NCI-H748 (cell line): ENCODE measurements at regions not wholly inside any gene's neighbourhood (a gene's known extent, or its start where the extent isn't known, plus 50 kb on each side); places are given as distances from the start of the nearest gene placed in this dataset.

ENCODE experiments used
- DNase-seq: peaks from one replicate; lab custom pipeline; 2025; ENCODE audit not compliant: unreplicated experiment; lab: John Stamatoyannopoulos, UW

DNA sequence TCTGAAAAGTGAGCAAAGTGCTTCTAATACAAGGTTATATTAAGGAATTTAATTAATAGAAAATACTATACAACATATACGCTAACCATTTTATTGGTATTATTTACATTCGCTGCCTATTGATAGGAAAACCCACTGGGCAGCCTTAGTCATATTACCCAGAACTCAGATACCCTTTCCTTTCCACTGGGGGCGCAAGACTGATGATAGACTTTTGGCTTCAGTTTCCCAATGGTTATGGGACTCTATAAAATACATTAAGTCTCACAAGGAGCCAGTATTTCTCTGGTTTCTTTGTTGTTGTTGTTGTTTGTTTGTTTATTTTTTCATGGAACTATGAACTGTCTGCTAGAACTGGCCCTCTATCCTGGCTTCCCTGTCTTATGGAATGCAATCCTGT lies 471.1 kb upstream of the KIRREL3 start:
- no peak for DNase-seq

DNA sequence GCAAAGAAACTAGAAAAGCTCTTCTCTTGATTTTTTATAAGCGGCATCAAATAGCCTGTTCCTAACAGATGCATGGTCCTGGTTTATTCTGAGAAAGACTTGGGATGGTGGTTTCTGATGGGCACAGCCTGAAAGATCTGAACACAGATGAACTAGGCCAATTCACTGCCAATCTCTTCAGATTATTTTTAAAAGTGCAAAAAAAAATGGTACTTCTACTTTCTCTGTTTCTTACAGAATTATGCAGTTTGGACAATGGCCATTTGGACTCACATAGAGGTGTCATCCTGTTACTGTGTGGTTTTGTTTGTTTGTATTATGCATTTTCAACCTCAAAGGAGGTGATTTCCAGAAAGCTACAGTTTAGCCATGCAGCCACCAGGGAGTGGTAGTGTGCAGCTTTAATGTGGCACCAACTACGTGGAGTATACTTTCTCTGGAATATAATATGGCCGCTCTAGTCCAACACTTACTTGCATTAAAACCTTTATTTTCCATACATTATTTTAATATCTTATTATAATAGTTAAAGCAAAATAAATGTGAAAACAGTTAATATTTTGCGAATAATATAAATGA lies 469.8 kb upstream of the KIRREL3 start:
- peak; percentile 31 for DNase-seq

DNA sequence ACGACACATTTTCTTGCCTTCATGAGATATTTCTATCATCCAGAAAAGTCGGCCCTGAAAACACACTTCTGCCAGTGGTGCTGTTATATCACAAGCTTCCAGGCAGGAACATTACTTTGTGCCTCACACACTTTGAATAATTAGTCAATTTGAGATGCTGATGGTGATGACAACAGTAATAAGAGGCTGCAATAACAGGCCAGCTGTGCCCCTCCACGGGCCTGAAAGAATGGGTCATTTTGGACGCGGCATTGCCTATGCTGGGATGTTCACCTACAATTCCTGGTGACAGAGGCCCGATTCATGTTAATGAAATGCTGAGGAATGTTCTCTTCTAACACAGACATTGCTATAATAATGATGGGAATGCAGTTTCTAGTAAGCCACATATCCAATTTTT lies 463.8 kb upstream of the KIRREL3 start:
- DNase-seq, result no peak

DNA sequence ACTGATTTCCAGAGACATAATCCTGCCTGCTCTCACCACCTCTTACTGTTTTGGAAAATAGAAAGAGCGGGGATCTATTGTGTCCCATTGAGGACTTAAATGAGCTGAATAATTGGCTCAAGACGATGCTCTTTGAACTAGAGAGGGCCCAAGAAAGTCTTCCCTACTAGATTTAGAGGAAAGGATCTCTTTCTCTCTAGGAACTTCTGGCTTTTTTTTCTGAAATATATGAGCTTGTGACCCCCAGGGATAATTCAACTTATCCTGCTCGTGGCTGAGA lies 461.4 kb upstream of the KIRREL3 start:
- DNase-seq, result no peak

DNA sequence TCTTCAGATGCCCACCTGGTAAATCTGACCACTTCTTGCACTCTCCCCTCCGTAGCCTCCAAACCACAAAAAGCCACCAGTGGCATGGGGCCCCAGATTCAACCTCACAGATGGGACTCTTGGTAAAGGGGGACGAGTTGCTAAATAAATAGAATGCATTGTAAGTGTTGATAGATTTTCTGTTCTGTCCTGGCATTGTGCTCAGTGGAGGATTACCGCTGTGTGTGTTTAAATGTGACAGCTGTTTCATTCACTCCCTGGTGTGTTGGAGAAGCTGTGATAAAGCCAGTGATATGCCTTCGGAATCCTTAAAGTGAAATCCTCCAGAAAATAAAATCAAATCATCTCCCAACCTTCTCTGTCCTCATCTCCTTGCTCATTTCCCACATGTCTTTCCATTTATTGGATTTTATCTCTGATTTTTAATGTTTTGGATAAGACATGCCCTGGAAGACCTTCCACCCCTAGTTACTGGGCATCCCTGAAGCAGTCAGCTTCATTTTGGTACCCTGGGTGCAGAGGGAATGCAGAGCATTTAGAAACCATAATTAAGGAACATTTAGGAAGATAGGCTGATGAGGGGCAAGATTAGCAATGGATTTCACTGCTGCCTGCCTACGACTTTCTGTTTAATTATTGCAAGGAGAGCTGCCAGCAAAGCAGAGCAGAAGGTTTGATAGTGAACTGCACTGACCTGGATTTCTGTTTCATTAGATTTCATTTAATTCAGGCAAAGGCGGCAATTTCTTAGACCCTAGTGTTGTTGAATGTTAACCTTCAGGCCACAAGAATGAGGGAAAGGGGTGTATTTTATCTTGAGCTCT lies 460.9 kb upstream of the KIRREL3 start:
- peak; percentile 48 for DNase-seq

DNA sequence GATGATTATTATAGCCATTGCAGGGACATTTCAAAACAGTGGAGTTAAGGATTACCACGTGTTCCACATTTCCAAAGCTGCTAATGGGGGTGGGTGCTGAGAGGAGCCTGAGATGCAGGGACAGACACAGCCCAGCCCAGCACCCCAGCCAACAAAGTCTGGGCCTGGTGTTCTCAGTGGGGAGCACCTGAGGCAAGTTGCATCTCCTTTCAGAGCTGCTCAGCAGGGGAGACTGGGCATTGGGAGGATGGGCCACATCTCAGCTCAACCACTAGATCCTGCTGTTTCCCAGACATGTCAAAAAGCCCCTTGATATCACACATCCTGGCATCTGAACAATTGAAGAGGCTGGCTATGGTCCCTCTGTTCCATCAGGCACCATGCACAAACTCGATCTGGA lies 458.0 kb upstream of the KIRREL3 start:
- no peak for DNase-seq

DNA sequence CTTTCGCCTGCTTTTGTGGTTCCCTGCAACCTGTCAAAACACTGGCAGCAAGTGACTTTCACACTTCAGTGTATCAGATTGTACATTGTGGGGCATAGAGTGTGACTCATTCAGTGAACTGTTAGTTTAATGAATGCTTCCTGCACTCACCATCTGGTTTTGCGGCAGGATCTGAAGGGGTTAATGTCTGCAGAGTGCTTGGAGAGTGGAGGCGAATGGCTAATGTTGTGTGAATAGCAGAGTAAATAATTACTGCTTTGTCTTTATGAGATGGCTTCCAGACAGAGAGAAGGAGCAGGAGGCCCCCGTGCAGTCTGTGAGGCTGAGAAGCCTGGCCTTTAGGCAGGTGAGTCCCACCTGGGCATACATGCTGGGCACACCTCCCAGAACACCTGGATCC lies 454.3 kb upstream of the KIRREL3 start:
- DNase-seq, result peak; percentile 96

DNA sequence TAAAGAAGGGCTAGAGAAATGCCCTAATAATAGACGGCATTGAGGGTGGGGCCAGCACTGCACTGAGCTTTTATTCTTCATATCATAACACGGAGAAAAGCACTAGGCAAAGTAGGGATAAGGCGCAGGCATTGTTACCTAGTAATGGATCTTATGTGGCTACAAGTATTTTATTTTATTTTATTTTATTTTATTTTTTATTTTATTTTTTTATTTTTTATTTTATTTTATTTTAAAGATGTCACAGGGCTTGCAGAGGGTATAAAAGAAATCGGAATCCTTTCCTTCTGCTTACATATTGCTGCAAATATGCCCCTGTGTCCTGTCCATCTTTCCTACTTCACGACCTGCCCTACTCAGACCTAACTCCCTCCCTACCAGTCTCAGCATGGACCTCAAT lies 452.0 kb upstream of the KIRREL3 start:
- DNase-seq, result no peak

DNA sequence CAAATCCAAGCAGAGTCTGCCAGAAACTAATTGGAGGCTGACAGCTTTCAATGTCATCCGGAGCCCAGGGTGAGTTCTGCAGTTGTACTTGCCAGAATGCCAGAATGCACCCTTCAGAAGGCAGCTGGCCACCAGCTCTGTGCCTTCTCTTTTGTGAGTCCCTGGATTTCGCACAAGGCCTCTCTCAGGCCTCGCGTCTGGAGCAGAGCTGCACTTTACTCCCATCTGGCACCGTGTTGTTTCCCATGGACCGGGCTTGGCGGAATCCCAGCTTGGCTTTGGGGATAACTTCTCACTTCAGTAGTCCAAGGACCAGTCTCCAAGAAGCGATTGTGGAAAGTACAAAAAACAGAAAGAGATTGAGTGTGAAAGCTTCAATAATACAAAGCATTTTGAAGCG lies 451.3 kb upstream of the KIRREL3 start:
- no peak for DNase-seq

DNA sequence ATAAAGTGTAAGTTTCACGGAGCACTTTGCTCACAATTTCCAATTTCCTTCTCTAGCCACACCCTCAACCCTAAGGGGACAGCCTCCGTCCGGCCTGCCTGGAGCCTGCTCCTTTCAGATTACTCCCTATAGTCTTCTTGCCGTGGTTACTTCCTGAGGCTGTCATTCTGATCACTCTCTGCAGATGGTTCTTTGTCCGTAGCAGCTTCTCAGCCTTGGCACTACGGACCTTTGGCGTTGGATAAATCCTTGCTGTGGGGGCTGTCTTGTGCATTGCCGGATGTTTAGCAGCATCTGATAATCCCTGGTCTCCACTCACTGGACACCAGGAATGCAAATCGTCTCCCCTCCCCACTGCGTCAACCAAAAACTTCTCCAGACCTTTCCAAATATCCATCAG lies 447.5 kb upstream of the KIRREL3 start:
- no peak for DNase-seq

DNA sequence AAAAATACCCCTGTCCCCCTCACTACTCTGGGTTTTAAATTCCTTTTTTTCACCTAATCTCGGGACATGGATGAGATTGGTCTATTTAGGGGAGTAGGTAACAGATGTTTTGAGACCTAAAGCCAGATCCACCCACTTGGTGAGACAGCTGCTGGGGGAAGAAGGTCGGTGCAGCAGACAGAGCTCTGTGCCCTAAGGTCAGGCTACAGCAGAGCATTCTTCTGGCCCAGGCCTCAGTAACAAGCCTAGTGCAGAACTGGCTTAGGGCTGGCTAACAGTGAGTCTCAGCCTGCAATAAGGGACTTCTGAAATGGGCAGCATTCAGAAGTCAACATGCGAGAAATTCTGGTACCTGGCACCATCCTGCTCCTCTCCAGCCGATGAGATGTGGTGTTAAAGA lies 444.9 kb upstream of the KIRREL3 start:
- no peak for DNase-seq

DNA sequence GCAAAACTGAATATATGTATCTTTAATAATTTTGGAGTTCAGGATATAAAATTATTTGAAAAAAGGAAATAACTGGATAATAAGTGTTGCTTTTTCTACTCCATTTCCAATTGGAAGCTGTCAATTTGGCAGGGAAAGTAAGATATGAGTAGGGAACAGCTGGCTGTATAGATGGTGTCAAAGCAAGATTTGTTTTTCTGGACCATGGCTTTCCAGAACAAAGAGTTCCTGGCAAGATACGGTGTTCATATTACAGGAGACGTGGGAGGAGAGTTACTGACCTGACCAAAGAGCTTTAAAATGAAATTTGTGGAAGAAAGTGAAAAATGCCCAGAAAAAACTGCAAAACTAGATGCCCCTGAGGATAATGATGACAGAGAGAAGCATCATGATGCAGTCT lies 442.7 kb upstream of the KIRREL3 start:
- no peak for DNase-seq

DNA sequence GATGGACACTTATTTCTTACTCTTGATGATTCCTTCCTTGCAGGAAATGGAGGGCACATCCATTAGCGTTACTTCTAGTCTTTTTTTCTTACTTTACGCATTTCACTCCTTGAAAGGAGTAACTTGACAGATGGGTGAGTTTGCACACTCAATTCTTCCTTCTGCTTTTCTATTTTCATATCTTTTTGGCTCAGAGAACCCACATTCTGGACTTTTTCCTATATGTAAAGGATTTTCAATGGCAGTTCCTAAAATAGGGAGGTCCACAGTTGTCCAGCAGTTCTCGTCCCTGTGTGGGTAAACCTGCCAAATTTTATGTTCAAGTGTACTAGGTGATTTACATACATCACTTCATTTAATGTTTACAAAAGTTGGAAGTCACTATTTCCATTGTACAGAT lies 440.0 kb upstream of the KIRREL3 start:
- no peak for DNase-seq

DNA sequence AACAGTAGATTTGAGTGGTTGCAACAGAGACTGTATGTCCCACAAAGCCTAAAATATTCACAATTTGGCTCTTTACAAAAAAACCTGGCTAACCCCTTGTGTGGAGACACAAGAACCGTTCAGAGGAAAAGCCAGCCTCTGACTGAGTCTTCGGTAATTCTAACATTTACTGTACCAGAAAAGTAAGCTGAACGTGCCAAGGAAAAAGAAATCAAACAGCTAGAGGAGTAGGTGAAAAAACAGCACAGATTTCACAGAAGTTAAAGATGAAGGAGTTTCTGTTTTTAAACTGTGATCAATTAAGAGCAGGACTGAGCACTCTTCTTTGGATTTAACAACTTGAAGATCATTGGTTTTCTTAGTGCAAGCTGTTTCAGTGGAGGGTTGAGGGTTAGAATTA lies 424.7 kb upstream of the KIRREL3 start:
- DNase-seq, result no peak

DNA sequence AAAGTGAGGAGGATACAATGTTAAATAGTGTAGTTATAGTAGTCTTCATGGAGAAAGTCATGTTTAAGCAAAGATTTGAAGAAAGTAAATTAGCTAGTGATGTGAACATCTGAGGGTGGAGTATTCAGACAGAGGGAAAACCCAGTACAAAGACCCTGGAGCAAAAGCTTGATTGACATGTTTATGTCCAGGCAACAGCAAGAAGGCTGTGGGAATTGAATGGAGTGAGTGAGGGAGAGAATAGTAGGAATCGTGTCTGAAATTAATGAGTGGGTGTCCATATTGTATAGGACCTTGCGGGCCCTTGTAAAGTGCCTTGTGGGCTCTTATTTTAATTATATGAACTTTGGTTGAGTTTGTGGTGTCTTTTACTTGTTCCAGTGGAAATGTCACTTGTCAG lies 424.1 kb upstream of the KIRREL3 start:
- no peak for DNase-seq

DNA sequence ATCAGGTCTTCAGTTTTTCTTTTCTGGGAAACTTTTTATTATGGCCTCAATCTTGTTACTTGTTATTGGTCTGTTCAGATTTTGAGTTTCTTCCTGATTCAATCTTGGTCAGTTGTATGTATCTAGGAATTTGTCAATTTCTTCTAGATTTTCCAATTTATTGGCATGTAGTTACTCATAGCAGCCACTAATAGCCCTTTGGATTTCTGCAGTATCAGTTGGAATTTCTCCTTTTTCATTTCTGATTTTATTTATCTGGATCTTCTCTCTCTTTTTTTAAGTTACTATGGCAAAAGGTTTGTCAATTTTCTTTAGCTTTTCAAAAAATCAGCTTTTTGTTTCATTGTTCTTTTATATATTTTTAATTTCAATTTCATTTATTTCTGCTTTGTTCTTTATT lies 419.6 kb upstream of the KIRREL3 start:
- DNase-seq, result no peak

DNA sequence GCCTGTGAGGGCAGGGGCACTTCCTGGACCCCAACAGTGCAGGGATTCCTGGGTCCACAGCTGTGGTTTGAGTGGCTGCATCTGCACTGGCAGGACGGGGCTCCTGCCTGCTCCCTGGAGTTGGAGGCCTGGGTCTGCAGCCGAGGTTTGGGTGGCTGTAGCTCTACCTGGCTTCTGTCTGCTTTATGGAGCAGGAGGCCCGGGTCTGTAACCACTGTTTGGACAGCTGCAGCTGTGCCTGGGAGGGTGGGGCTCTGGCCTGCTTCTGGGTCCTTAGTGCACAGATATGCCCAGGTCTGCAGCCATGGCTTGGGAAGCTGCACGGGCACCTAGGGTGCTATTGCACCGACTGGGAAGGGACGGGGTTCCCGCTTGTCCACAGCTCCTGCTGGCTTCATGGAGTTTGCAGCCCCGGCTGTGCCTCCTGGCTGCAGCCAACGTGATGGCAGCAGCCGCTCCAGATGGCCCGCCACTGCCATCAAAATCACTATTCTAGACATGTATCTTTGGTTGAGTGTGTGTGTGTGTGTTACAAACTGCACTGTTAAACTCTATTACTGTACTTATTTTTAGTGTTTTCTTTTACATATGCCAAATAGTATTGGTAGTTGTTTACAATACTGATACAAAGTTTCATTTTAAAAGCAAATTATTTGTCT lies 412.3 kb upstream of the KIRREL3 start:
- peak; percentile 73 for DNase-seq

DNA sequence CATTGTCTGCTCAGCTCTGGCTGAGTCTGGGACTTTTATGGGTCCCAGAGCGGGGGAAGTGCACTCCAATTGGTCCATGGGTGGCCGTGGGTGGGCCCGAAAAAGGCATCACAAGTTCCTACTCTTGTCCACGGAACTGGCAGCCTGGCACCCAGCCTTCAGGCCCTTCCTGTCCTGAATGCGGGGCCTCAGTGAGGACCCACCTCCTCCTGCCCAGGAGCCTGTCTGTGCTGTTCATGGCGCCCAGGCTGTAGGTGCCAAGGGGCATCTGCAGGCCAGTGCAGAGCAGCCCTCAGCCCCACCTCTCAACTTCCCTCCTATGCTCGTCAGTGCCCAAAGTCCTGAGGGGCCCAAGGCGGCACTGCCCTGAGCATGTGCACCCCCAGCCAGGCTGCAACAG lies 411.7 kb upstream of the KIRREL3 start:
- no peak for DNase-seq

DNA sequence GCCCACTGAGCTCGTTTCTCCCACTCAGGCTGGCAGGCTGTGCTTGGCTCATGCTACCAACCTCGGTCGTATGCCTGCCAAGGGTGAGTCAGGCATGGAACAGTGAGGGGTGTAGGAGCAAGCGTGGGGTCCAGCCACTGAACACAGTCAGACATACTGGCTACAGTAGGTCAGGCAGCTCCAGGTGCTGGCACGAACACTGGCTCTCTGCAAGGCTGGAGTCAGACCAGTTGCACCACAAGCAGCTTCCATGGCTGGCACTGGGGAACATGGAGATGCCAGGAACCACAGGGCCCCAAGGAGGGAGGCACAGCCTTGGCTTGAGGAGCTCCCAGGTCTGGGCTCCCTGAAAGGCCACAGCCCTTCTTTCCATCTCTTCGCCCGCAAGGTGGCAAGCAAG lies 410.7 kb upstream of the KIRREL3 start:
- no peak for DNase-seq

DNA sequence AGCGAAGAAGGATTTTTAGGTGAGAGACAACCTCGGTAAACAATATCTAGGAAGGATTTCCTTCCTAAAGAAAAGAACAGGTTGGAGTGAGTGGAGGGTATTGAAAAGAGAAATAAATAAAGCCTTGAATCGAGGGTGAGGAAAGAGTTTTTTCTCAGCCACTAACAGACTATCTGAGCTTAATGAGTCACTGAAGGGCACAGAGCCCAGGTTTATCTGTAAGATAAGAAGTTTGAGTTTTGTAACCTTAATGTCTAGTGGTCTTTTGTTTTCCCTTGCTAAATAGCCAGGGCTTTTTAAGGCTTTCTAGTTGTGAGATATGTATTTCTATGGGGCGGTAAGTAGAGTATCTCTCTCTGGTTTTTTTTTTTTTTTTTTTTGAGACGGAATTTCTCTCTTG lies 394.5 kb upstream of the KIRREL3 start:
- DNase-seq, result no peak

DNA sequence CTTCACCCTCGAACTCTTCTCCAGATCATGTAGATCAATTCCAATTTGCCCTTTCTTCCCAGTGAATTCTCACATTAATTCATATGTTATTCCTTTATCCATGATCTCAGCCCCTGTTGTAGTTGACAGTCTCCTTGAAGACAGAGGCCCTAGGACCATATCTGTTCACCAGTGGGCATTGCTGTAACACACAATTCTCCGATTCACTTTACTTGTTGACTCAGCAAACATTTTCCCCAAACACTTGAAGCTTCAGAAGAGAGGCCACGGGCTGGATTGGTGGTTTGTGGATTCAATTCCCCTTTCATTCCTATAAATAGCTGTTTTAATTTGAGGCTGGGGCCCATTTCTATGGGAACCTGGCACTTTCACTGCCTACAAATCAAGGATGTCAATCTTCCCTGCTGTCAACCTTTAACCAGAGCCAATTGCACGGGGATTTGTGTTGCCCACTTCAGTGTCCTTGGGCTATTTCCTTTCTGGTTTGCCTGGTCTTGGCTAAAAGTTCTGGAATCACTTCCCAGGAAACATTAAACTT lies 393.0 kb upstream of the KIRREL3 start:
- peak; percentile 26 for DNase-seq

DNA sequence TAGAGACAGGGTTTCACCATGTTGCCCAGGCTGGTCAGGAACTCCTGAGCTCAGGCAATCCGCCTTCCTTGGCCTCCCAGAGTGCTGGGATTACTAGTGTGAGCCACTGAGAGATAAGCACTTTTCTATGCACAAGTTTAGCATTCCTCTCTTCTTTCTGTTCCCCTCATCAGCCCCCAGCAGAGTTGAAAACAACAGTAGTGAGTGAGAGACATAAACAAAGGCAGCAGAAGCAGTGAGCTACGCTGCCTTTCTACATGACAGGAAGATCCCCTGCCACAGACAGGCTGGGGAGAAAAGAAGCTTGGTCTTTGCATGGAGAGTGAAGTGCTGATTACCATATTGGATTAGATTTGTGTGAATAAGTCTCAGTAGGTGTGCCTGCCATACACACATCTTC lies 392.0 kb upstream of the KIRREL3 start:
- no peak for DNase-seq
